Ishikawa (cell line): ENCODE measurements at regions not wholly inside any gene's neighbourhood (a gene's known extent, or its start where the extent isn't known, plus 50 kb on each side); places are given as distances from the start of the nearest gene placed in this dataset.
A peak's percentile ranks its signal among the peaks of the same experiment; 100 is the strongest.

Source experiments
- CEBPB ChIP-seq: IDR thresholded peaks from 2 replicates; pipeline ENCODE4 v1.6.1; 2012
- CREB1 ChIP-seq: IDR thresholded peaks from 2 replicates; pipeline ENCODE4 v1.6.1; 2012; ENCODE audit warnings: low read depth
- EGR1 ChIP-seq: IDR thresholded peaks from 2 replicates; pipeline ENCODE4 v1.6.1; 2012
- EP300 ChIP-seq: IDR thresholded peaks from 2 replicates; pipeline ENCODE4 v1.6.1; 2012; ENCODE audit warnings: borderline replicate concordance
- FOXM1 ChIP-seq: IDR thresholded peaks from 2 replicates; pipeline ENCODE4 v1.6.1; 2012; ENCODE audit warnings: low read depth, borderline replicate concordance
- NFIC ChIP-seq: IDR thresholded peaks from 2 replicates; pipeline ENCODE4 v1.6.1; 2012
- RAD21 ChIP-seq: IDR thresholded peaks from 2 replicates; pipeline ENCODE4 v1.6.1; 2012; ENCODE audit warnings: low read depth
- TAF1 ChIP-seq: IDR thresholded peaks from 2 replicates; pipeline ENCODE4 v1.6.1; 2012; ENCODE audit warnings: low read depth, mild to moderate bottlenecking
- TCF12 ChIP-seq: IDR thresholded peaks from 2 replicates; pipeline ENCODE4 v1.6.1; 2012; ENCODE audit warnings: low read depth
- TEAD4 ChIP-seq: IDR thresholded peaks from 2 replicates; pipeline ENCODE4 v1.6.1; 2012
- YY1 ChIP-seq: IDR thresholded peaks from 2 replicates; pipeline ENCODE4 v1.6.1; 2012; ENCODE audit warnings: low read depth
- ZBTB7A ChIP-seq: IDR thresholded peaks from 2 replicates; pipeline ENCODE4 v1.6.1; 2012; ENCODE audit warnings: low read depth
- TF ChIP-seq, protein P1 (sequence below): IDR thresholded peaks from 2 replicates; pipeline ENCODE4 v1.6.1; 2012; ENCODE audit warnings: low read depth, mild to moderate bottlenecking
- TF ChIP-seq, protein P2 (sequence below): IDR thresholded peaks from 2 replicates; pipeline ENCODE4 v1.6.1; 2012
- TF ChIP-seq, protein P3 (sequence below): IDR thresholded peaks from 2 replicates; pipeline ENCODE4 v1.6.1; 2012

DNA sequence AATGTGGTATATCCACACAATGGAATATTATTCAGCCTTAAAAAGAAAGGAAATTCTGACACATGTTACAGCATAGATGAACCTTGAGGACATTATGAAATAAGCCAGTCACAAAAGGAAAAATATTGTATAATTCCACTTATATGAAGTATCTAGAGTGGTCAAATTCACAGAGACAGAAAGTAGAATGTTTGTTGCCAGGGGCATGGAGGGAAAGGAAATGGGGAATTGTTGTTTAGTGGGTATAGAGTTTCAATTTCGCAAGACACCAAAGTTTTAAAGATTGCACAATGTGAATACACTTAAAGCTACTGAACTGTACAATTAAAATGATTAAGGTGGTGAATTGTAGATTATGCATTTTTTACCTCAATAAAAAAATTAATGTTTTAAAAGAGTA lies 92.9 kb downstream of the TXNL1 start:
- no peak for TF ChIP-seq RAD21
- peak; percentile 73 for TF ChIP-seq CEBPB

DNA sequence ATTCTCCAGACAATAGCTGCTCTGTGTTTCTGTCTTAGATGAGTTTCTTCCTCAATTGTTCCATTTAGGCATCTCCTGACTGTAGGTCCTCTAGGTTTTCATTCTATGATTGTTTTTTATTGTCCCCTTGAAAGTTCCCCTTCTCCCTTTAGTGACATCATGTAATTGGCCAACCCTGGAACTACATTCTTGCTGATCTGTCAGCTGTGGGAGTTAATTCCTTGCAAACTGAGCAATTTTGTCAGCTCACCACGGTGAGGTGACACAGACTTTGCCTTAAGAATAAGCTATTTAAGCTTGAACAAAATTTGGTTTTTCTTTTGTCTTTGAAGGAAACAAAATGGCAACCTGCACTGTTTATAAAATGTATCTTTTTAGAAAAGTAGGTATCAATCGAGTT lies 95.9 kb downstream of the TXNL1 start:
- no peak for TF ChIP-seq FOXM1
- no peak for TF ChIP-seq YY1
- TF ChIP-seq, protein P1, sequence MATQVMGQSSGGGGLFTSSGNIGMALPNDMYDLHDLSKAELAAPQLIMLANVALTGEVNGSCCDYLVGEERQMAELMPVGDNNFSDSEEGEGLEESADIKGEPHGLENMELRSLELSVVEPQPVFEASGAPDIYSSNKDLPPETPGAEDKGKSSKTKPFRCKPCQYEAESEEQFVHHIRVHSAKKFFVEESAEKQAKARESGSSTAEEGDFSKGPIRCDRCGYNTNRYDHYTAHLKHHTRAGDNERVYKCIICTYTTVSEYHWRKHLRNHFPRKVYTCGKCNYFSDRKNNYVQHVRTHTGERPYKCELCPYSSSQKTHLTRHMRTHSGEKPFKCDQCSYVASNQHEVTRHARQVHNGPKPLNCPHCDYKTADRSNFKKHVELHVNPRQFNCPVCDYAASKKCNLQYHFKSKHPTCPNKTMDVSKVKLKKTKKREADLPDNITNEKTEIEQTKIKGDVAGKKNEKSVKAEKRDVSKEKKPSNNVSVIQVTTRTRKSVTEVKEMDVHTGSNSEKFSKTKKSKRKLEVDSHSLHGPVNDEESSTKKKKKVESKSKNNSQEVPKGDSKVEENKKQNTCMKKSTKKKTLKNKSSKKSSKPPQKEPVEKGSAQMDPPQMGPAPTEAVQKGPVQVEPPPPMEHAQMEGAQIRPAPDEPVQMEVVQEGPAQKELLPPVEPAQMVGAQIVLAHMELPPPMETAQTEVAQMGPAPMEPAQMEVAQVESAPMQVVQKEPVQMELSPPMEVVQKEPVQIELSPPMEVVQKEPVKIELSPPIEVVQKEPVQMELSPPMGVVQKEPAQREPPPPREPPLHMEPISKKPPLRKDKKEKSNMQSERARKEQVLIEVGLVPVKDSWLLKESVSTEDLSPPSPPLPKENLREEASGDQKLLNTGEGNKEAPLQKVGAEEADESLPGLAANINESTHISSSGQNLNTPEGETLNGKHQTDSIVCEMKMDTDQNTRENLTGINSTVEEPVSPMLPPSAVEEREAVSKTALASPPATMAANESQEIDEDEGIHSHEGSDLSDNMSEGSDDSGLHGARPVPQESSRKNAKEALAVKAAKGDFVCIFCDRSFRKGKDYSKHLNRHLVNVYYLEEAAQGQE = no peak
- no peak for TF ChIP-seq EGR1

DNA sequence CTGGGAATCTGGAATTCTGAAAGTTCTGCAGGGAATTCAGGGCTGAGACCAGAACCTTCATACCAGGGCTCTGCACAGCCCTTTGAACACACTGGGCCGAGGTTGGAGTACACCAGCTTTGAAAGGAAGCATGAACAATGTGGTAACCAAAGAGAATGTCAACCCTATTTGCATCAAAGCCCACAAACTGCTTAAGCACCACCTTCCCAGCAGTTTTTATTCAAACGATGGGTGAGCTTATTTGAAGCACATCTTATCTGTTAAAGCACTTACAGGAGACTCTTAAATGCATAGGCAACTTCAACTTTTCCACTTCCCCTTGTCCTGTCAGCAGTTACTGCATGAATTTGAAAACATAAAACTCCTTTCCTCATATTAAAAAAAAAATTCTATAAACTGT lies 96.6 kb downstream of the TXNL1 start:
- TF ChIP-seq EP300 (no peak), CEBPB (no peak)

DNA sequence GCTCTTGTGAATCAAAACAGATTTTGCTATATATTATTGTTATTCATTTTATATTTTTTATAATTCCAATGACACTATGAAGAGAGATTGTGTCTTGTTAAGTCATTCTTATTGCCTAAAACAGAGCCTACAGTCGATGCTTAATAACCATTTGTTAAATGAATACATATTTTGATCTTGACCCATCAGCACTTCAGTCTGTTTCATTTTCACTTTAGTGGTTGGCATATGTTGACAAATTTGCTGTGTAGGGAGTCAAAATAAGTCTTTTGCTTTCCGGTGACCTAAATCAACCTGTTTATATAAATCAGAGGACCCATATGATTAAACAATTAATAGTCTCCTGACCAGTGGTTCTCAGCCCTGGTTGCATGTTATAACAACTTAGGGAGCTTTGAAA lies 97.1 kb downstream of the TXNL1 start:
- no peak for TF ChIP-seq NFIC
- no peak for TF ChIP-seq RAD21

DNA sequence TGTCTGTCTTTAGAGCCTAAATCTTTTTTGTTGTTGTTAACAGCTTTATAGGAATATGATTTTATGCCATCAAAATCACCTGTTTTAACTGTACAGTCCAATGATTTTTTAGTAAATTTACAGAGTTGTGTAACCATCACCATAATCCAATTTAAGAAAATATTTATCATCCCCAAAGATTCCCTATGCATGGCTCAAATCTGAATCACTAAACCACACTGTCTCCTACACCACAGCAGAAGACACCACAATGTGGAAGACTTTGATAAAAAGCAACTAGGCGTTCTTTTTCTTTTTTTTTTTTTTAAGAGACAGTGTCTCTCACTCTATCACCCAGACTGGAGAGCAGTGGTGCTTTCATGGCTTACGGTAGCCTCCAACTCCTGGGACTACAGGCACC lies 99.6 kb downstream of the TXNL1 start:
- TF ChIP-seq RAD21 (no peak), ZBTB7A (no peak), TAF1 (no peak), EGR1 (no peak), NFIC (no peak), TCF12 (no peak), TEAD4 (no peak), YY1 (no peak), CREB1 (no peak), EP300 (no peak), CEBPB (no peak), FOXM1 (no peak)
- TF ChIP-seq, protein P2, sequence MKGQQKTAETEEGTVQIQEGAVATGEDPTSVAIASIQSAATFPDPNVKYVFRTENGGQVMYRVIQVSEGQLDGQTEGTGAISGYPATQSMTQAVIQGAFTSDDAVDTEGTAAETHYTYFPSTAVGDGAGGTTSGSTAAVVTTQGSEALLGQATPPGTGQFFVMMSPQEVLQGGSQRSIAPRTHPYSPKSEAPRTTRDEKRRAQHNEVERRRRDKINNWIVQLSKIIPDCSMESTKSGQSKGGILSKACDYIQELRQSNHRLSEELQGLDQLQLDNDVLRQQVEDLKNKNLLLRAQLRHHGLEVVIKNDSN = no peak
- TF ChIP-seq, protein P1 = no peak
- TF ChIP-seq, protein P3, sequence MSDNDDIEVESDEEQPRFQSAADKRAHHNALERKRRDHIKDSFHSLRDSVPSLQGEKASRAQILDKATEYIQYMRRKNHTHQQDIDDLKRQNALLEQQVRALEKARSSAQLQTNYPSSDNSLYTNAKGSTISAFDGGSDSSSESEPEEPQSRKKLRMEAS = no peak

DNA sequence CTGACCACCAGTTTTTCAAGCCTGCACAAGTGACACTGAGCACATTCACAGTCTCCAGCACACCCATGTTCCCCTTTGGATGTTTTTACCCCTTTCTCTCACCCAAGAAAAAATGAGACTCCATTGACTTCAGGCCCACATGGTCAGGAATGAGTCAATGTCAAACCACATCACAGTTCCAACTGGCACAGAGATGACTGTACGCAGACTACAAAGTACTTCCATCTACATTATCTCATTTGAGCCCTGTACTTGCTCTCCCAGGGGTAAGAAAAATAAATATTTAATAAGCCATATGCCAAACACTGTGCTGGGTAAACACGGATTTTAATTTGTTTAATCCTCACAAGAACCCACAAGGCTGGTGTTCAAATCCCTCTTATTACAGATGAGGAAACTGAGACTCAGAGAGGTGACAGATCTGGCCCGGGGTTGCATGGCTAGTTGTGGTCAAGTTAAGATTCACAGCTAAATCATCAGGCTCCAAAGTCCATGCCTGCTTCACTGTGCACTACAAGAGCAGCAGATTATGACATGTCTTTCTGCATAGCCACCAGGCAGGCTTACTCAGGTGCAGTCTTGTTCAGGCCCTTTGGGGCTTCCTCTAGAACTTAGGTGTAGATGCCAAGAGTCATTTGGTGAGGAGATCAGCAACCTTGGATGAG lies 106.1 kb downstream of the TXNL1 start:
- TF ChIP-seq, protein P3 = no peak
- TF ChIP-seq CEBPB (no peak), RAD21 (no peak), TCF12 (no peak), TEAD4 (no peak), EGR1 (no peak), FOXM1 (no peak), NFIC (no peak), YY1 (no peak)
- TF ChIP-seq, protein P2 = no peak
- TF ChIP-seq, protein P1 = no peak
